ENCODE measurements at regions not wholly inside any gene's neighbourhood (a gene's known extent, or its start where the extent isn't known, plus 50 kb on each side); places are given as distances from the start of the nearest gene placed in this dataset.

GRCh38 chr1:117712621-117713020 lies 106.8 kb downstream of the TENT5C start:
- TF ChIP-seq CTCF (IDR thresholded peaks at IDR 0.05; ENCODE audit: low read depth, low read length) (no peak), EZH2phosphoT487 (IDR thresholded peaks at IDR 0.05; ENCODE audit: low read depth) (no peak)

Measured in OCI-LY3 (cell line).